Thoracic aorta (tissue), 2 donors: ENCODE measurements at regions not wholly inside any gene's neighbourhood (a gene's known extent, or its start where the extent isn't known, plus 50 kb on each side); places are given as distances from the start of the nearest gene placed in this dataset.

Experiments used
- ATAC-seq: fragments of 150-250 bp; one replicate; pipeline ENCODE4 v1.8.0; 2017; ENCODE audit warnings: low read depth; ENCODE audit not compliant: insufficient number of reproducible peaks, low FRiP score
- DNase-seq: peaks from one replicate; pipeline ENCODE4 v3.0.0-alpha.2; 2020; ENCODE audit warnings: low spot score
- H3K27ac ChIP-seq, 2 donors: fragments of 200-600 bp; sonication (generic); 1 replicate in 1 of 2; 2 replicates in 1 of 2; pipeline ENCODE4 v1.5.1; 2016; ENCODE audit warnings: mild to moderate bottlenecking in 2 of 2, moderate library complexity in 2 of 2
- H3K27me3 ChIP-seq: fragments of 200-600 bp; sonication (generic); replicated peaks from 2 replicates; pipeline ENCODE4 v1.6.0; 2016; ENCODE audit warnings: mild to moderate bottlenecking; ENCODE audit not compliant: insufficient read depth
- H3K36me3 ChIP-seq: fragments of 200-600 bp; sonication (generic); one replicate; pipeline ENCODE4 v1.5.1; 2016
- H3K4me1 ChIP-seq, 2 donors: fragments of 200-600 bp; sonication (generic); 1 replicate in 1 of 2; 2 replicates in 1 of 2; pipeline versions ENCODE4 v1.5.1 to v1.6.0; 2016; ENCODE audit warnings: low read depth in 2 of 2, mild to moderate bottlenecking in 1 of 2; ENCODE audit not compliant: control insufficient read depth in 1 of 2
- H3K4me3 ChIP-seq: fragments of 200-600 bp; sonication (generic); 2 replicates; pipeline ENCODE4 v1.5.1; 2016; ENCODE audit warnings: mild to moderate bottlenecking
- H3K9me3 ChIP-seq: fragments of 200-600 bp; sonication (generic); 2 replicates; pipeline ENCODE4 v1.5.1; 2016
- CTCF ChIP-seq: fragments of 200-600 bp; sonication (generic); IDR thresholded peaks from one replicate; pipeline ENCODE4 v1.5.1; 2019; ENCODE audit warnings: antibody characterized with exemption

- DNase-seq, result no peak
- no peak for TF ChIP-seq CTCF
Measured at GRCh38 chr5:168088410-168089173, 202.9 kb upstream of the WWC1 start.

GRCh38 chr5:168089201-168089887, 202.1 kb upstream of the WWC1 start:
- H3K4me1 ChIP-seq, result peaks cover 13 to 24% of the 10 kb centered on the region in 2 donors
- no peaks in the 10 kb centered on the region for H3K9me3 ChIP-seq
- no peak for TF ChIP-seq CTCF
- no peak overlapping the region for H3K4me3 ChIP-seq
- H3K27me3 ChIP-seq, result no peaks in the 10 kb centered on the region
- DNase-seq (no peak), ATAC-seq (no peak)
- H3K36me3 ChIP-seq, result no peaks in the 10 kb centered on the region
- no peak overlapping the region for H3K27ac ChIP-seq

More at GRCh38 chr5:168088410-168089173, 202.9 kb upstream of the WWC1 start:
- H3K9me3 ChIP-seq, result no peaks in the 10 kb centered on the region
- peaks cover 10 to 24% of the 10 kb centered on the region in 2 donors for H3K4me1 ChIP-seq
- no peaks in the 10 kb centered on the region for H3K36me3 ChIP-seq
- no peaks in the 10 kb centered on the region for H3K27me3 ChIP-seq
- H3K4me3 ChIP-seq, result no peak overlapping the region
- no peak for ATAC-seq
- no peak overlapping the region for H3K27ac ChIP-seq

GRCh38 chr5:168092209-168093185, 198.9 kb upstream of the WWC1 start:
- Histone ChIP-seq H3K27me3 (no peaks in the 10 kb centered on the region), H3K4me3 (no peak overlapping the region), H3K36me3 (no peaks in the 10 kb centered on the region), H3K27ac (no peak overlapping the region), H3K4me1 (peaks cover 9 to 10% of the 10 kb centered on the region in 2 donors), H3K9me3 (no peaks in the 10 kb centered on the region)
- no peak for TF ChIP-seq CTCF
- DNase-seq, result no peak
- no peak for ATAC-seq

GRCh38 chr5:168093200-168093910, 198.1 kb upstream of the WWC1 start:
- Histone ChIP-seq H3K27ac (no peak overlapping the region), H3K27me3 (no peaks in the 10 kb centered on the region), H3K9me3 (no peaks in the 10 kb centered on the region), H3K4me3 (no peak overlapping the region), H3K36me3 (no peaks in the 10 kb centered on the region), H3K4me1 (peaks cover 9 to 10% of the 10 kb centered on the region in 2 donors)
- DNase-seq (no peak), ATAC-seq (no peak)
- TF ChIP-seq CTCF, result no peak
